Progenitor cell of endocrine pancreas (in vitro differentiated cells): ENCODE measurements at regions not wholly inside any gene's neighbourhood (a gene's known extent, or its start where the extent isn't known, plus 50 kb on each side); places are given as distances from the start of the nearest gene placed in this dataset.

Source experiments
- DNase-seq: peaks from one replicate; pipeline ENCODE4 v3.0.0; 2021; ENCODE audit warnings: low spot score; ENCODE audit not compliant: unreplicated experiment
- H3K27ac Mint-ChIP-seq: 2 replicates; pipeline ENCODE4 v1.8.0; 2021; ENCODE audit warnings: mild to moderate bottlenecking, moderate library complexity, mixed read lengths
- H3K27me3 Mint-ChIP-seq: 2 replicates; pipeline ENCODE4 v1.8.0; 2021; ENCODE audit warnings: mixed read lengths
- H3K36me3 Mint-ChIP-seq: 2 replicates; pipeline ENCODE4 v1.8.0; 2022; ENCODE audit warnings: mixed read lengths; ENCODE audit not compliant: insufficient read depth
- H3K4me1 Mint-ChIP-seq: 2 replicates; pipeline ENCODE4 v1.8.0; 2021; ENCODE audit warnings: low read depth, mixed read lengths
- H3K4me3 Mint-ChIP-seq: 2 replicates; pipeline ENCODE4 v1.8.0; 2021; ENCODE audit warnings: low read depth, mild to moderate bottlenecking, moderate library complexity, mixed read lengths
- H3K9me3 Mint-ChIP-seq: 2 replicates; pipeline ENCODE4 v1.8.0; 2021; ENCODE audit warnings: low read depth, mixed read lengths
- CTCF ChIP-seq: fragments of 200-600 bp; sonication (generic); IDR thresholded peaks from one replicate; pipeline ENCODE4 v1.5.0; 2021; ENCODE audit warnings: antibody characterized with exemption, mild to moderate bottlenecking; ENCODE audit not compliant: unreplicated experiment

DNA sequence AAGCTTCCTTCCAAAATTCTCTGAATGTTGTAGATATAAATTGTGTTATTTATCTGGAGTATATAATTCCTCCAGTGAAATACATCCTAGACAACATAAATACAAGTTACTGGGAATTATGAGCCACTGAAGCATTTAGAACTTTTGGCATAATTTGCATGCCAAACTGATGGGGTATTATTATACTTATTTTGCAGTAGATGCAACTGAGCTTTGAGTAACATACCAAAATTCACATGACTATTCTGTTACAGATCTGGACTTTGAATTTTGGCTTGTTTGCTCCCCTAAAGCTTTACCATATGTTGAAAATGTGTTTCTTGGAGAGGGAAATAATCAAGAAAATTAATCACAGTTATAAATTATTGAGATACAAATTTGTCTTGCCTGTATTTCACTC lies 372.5 kb downstream of the CDH11 start:
- no peak for TF ChIP-seq CTCF
- Mint-ChIP-seq H3K9me3 (no peaks in the 10 kb centered on the region), H3K4me3 (no peak overlapping the region), H3K4me1 (peaks cover 13% of the 10 kb centered on the region), H3K27ac (no peak overlapping the region), H3K27me3 (peaks cover 31% of the 10 kb centered on the region), H3K36me3 (no peaks in the 10 kb centered on the region)
- DNase-seq, result no peak

DNA sequence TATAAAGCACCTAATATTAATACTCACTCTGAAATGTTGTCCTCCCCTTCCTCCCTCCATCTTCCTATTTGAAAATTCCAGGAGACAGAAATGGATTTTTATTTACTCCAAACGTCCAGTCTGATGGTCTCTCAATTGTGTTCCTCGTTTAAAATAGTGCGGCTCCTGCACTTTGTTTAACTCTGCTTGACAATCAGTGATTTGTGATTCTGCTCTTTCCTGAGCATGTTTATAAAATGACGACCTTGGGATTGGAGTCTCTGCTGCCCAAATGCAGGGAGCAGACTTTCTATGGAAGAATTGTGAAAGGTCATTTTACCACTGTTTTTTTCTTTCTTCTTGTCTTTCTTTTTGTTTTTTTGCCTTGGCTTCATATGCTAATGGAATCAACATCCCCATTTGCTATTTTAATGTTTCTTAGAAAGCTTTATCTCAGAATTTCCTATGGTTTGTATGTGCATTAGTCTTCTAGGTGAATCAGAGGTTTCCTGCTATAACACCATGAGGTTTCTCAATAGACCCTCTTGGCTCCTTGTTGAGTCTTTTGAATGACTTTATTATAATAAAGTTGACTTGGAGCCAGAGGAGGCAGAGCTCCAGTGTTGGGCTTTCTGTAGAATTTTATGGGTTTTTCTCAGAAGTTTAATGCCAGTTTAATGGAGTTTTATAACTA lies 376.5 kb downstream of the CDH11 start:
- H3K4me3 Mint-ChIP-seq, result no peak overlapping the region
- peaks cover 23% of the 10 kb centered on the region for H3K27me3 Mint-ChIP-seq
- H3K4me1 Mint-ChIP-seq, result peaks cover 23% of the 10 kb centered on the region
- no peak overlapping the region for H3K27ac Mint-ChIP-seq
- no peaks in the 10 kb centered on the region for H3K36me3 Mint-ChIP-seq
- no peak for TF ChIP-seq CTCF
- H3K9me3 Mint-ChIP-seq, result no peaks in the 10 kb centered on the region
- no peak for DNase-seq

DNA sequence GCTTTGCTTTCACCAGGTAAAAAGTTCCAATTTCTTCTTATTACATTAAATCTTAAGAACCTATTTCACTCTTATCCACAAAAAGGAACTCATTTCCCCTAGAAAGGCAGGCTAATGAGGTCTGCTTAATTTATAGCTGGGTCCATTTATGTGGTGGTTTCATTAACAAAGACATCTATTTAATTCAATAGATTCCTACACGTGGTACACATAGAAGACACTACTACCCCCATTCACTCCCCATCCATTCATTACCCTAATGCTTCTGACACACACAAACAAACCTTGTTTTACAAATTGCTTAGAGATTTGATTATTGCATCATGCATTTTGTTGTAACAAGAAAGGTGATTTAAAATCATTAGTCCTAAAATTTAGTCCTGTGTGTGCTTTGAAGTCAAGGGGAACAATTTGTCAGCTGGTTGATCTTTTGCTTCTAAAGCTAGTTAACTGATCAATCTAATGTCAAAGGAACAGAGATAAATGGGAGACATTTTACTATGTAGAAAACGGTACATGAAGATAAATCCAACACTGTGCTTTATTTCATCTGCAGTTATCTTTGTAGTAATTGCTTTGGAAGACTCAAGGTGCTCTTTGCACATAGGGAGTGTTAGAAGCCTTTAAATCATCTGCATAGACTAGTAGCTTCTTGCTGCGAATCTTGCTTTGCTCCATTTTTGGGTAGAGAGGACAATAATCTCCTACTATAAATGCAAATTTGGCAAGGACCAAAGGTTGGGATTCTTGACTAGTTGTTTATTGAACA lies 379.2 kb downstream of the CDH11 start:
- H3K36me3 Mint-ChIP-seq, result peaks cover 1% of the 10 kb centered on the region
- peaks cover 4% of the 10 kb centered on the region for H3K9me3 Mint-ChIP-seq
- no peak for DNase-seq
- H3K4me3 Mint-ChIP-seq, result no peak overlapping the region
- no peak for TF ChIP-seq CTCF
- no peak overlapping the region for H3K27ac Mint-ChIP-seq
- peaks cover 23% of the 10 kb centered on the region for H3K4me1 Mint-ChIP-seq
- H3K27me3 Mint-ChIP-seq, result peaks cover 32% of the 10 kb centered on the region

DNA sequence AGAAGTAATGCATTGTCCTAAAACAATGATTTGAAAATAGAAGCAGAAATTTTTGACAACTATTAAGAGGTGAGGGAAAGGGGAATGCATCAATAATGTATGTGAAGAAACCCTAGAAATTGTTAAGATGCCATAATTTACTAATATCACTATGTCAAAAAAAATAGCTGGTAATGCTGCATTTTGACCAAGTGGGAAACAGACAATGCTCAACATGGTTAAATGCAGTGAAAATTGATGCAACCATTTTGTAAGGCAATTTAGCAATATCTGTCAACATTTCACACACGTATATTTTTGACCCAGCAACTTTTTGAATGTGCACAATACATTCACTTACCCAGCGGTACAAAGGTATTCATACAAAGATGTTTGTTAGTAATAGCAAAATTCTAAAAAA lies 381.6 kb downstream of the CDH11 start:
- peaks cover 19% of the 10 kb centered on the region for H3K4me1 Mint-ChIP-seq
- no peak overlapping the region for H3K27ac Mint-ChIP-seq
- DNase-seq, result no peak
- H3K27me3 Mint-ChIP-seq, result peaks cover 16% of the 10 kb centered on the region
- no peak for TF ChIP-seq CTCF
- H3K4me3 Mint-ChIP-seq, result no peak overlapping the region
- peaks cover 1% of the 10 kb centered on the region for H3K36me3 Mint-ChIP-seq
- peaks cover 4% of the 10 kb centered on the region for H3K9me3 Mint-ChIP-seq

GRCh38 chr16:64738321-64738960 lies 383.4 kb downstream of the CDH11 start:
- no peak for TF ChIP-seq CTCF
- H3K36me3 Mint-ChIP-seq, result peaks cover 1% of the 10 kb centered on the region
- peaks cover 15% of the 10 kb centered on the region for H3K27me3 Mint-ChIP-seq
- no peak for DNase-seq
- no peak overlapping the region for H3K27ac Mint-ChIP-seq
- H3K4me1 Mint-ChIP-seq, result peaks cover 2% of the 10 kb centered on the region
- H3K9me3 Mint-ChIP-seq, result peaks cover 4% of the 10 kb centered on the region
- no peak overlapping the region for H3K4me3 Mint-ChIP-seq
